K562 (cell line): ENCODE measurements at regions not wholly inside any gene's neighbourhood (a gene's known extent, or its start where the extent isn't known, plus 50 kb on each side); places are given as distances from the start of the nearest gene placed in this dataset.

Experiments
- BRF2 ChIP-seq: IDR thresholded peaks from 3 replicates; pipeline ENCODE4 v1.6.1; 2011; ENCODE audit warnings: borderline replicate concordance, mild to moderate bottlenecking; ENCODE audit not compliant: insufficient read length, insufficient read depth
- CTCF ChIP-seq, 3 experiments: IDR thresholded peaks in 2 of 3; conservative IDR thresholded peaks in 1 of 3; 2 replicates each; pipeline ENCODE4 v1.5.1; 2011 to 2012; ENCODE audit warnings: low read length in 3 of 3, mild to moderate bottlenecking in 3 of 3, control low read depth in 2 of 3, improper control_type of control experiment in 1 of 3, inconsistent platforms in 1 of 3, low read depth in 1 of 3, mixed read lengths in 1 of 3, moderate library complexity in 1 of 3; ENCODE audit not compliant: insufficient read depth in 2 of 3
- E2F1 ChIP-seq: sonication (generic); formaldehyde crosslinking; IDR thresholded peaks from 2 replicates; pipeline ENCODE4 v1.8.1; 2023; ENCODE audit warnings: mild to moderate bottlenecking, missing genetic modification reagents, moderate library complexity
- ETV6 ChIP-seq, 3 experiments: fragments of 150-350 bp in 1 of 3; sonication (generic) in 1 of 3; formaldehyde crosslinking in 1 of 3; IDR thresholded peaks; 2 replicates each; pipeline versions ENCODE4 v1.6.1 to v1.8.0; 2014 to 2022; ENCODE audit warnings: borderline replicate concordance in 2 of 3, low read depth in 2 of 3, antibody characterized with exemption in 1 of 3, low read length in 1 of 3, mild to moderate bottlenecking in 1 of 3, missing genetic modification reagents in 1 of 3
- MXI1 ChIP-seq: IDR thresholded peaks from 2 replicates; pipeline ENCODE4 v1.6.1; 2011; ENCODE audit warnings: low read depth, mild to moderate bottlenecking, improper control_type of control experiment, low read length
- NELFE ChIP-seq: IDR thresholded peaks from 2 replicates; pipeline ENCODE4 v1.6.1; 2011; ENCODE audit warnings: mild to moderate bottlenecking; ENCODE audit not compliant: insufficient read depth, insufficient read length
- NFIC ChIP-seq: fragments of 450-650 bp; IDR thresholded peaks from 2 replicates; pipeline ENCODE4 v1.6.1; 2017; ENCODE audit warnings: mild to moderate bottlenecking, inconsistent platforms
- POLR2A ChIP-seq: fragments of 450-650 bp; conservative IDR thresholded peaks from 2 replicates; pipeline ENCODE4 v1.6.1; 2016
- REST ChIP-seq, 2 experiments: fragments of 450-650 bp; formaldehyde crosslinking in 1 of 2; IDR thresholded peaks; 2 replicates each; pipeline versions ENCODE4 v1.4.0 to v1.6.1; 2014 to 2020; ENCODE audit warnings: mild to moderate bottlenecking in 2 of 2, borderline replicate concordance in 1 of 2, low read depth in 1 of 2
- SIN3A ChIP-seq, 2 experiments: fragments of 150-350 bp in 1 of 2; IDR thresholded peaks; 2 replicates each; pipeline ENCODE4 v1.6.1; 2011 to 2016; ENCODE audit warnings: borderline replicate concordance in 2 of 2, low read depth in 2 of 2, low read length in 2 of 2, mild to moderate bottlenecking in 2 of 2, moderate library complexity in 2 of 2; ENCODE audit not compliant: control insufficient read depth in 1 of 2
- STAT5A ChIP-seq: IDR thresholded peaks from 2 replicates; pipeline ENCODE4 v1.6.1; 2012; ENCODE audit warnings: low read length, inconsistent platforms, borderline replicate concordance
- ZNF146 ChIP-seq: IDR thresholded peaks from one replicate; pipeline ENCODE4 v1.6.1; 2018; ENCODE audit warnings: missing compliant biosample characterization; ENCODE audit not compliant: unreplicated experiment
- ZNF274 ChIP-seq: IDR thresholded peaks from 2 replicates; pipeline ENCODE4 v1.6.1; 2011; ENCODE audit warnings: low read depth, mild to moderate bottlenecking, low read length, moderate library complexity, borderline replicate concordance

GRCh38 chr3:73783811-73784210 lies 159.1 kb upstream of the PDZRN3 start:
- TF ChIP-seq REST (IDR thresholded peaks at IDR 0.05; ENCODE audit: borderline replicate concordance) (no peak), REST (CRISPR knock-in tag; IDR thresholded peaks at IDR 0.05; ENCODE audit: low read depth) (no peak), POLR2A (no peak), MXI1 (no peak), STAT5A (no peak), NFIC (no peak), CTCF (IDR thresholded peaks at IDR 0.05 in 2 of 3, conservative IDR thresholded peaks at IDR 0.05 in 1 of 3; ENCODE audit: insufficient read depth in 2 of 3, low read depth in 1 of 3, low read length in 3 of 3) (no peak), SIN3A (IDR thresholded peaks at IDR 0.05; ENCODE audit: borderline replicate concordance in 2 of 2, control insufficient read depth in 1 of 2, low read depth in 2 of 2, low read length in 2 of 2) (no peak), ZNF146 (CRISPR knock-in tag) (no peak), ETV6 (IDR thresholded peaks at IDR 0.05; ENCODE audit: borderline replicate concordance in 1 of 2, low read depth in 2 of 2, low read length in 1 of 2) (no peak), ETV6 (CRISPR knock-in tag; IDR thresholded peaks at IDR 0.05; ENCODE audit: borderline replicate concordance) (no peak), BRF2 (no peak), E2F1 (no peak), ZNF274 (no peak), NELFE (no peak)
